Activated B cell treated with CpG ODN at 0.5 μM for 24 hours (primary cell): ENCODE measurements at regions not wholly inside any gene's neighbourhood (a gene's known extent, or its start where the extent isn't known, plus 50 kb on each side); places are given as distances from the start of the nearest gene placed in this dataset.

Experiments
- ATAC-seq: fragments of 200-7000 bp; cut with Tn5 transposase; one replicate; pipeline ENCODE4 v1.10.0; 2021; ENCODE audit warnings: low read depth, mild to moderate bottlenecking, moderate library complexity
- CTCF ChIA-PET: fragments of 350-600 bp; sonication (Branson Sonifier 250); formaldehyde crosslinking; loops from one replicate; lab custom pipeline; 2021; ENCODE audit warnings: antibody characterized with exemption; lab: Charles Lee
- POLR2A ChIA-PET: fragments of 350-600 bp; sonication (Branson Sonifier 250); formaldehyde crosslinking; loops from one replicate; lab custom pipeline; 2021; ENCODE audit warnings: antibody characterized with exemption; lab: Charles Lee
- DNase-seq: peaks from one replicate; pipeline ENCODE4 v3.0.0; 2022
- H3K27ac Mint-ChIP-seq: one replicate; pipeline ENCODE4 v1.8.0; 2020; ENCODE audit warnings: mixed read lengths
- H3K27me3 Mint-ChIP-seq: one replicate; pipeline ENCODE4 v1.8.0; 2021; ENCODE audit warnings: mixed read lengths
- H3K36me3 Mint-ChIP-seq: one replicate; pipeline ENCODE4 v1.8.0; 2021; ENCODE audit warnings: low read depth, mixed read lengths
- H3K4me1 Mint-ChIP-seq: one replicate; pipeline ENCODE4 v1.8.0; 2021; ENCODE audit warnings: mixed read lengths
- H3K4me3 Mint-ChIP-seq: one replicate; pipeline ENCODE4 v1.8.0; 2020; ENCODE audit warnings: mild to moderate bottlenecking, mixed read lengths
- H3K9me3 Mint-ChIP-seq: one replicate; pipeline ENCODE4 v1.8.0; 2020; ENCODE audit warnings: mixed read lengths
- intact Hi-C: fragments of 100-400 bp; cut with micrococcal nuclease; formaldehyde crosslinking; loops from one replicate; pipeline ENCODE4 v1.15.1; 2024
- TF ChIP-seq, protein P1 (sequence below): fragments of 200-600 bp; IDR thresholded peaks from one replicate; pipeline ENCODE4 v1.8.0; 2022; ENCODE audit warnings: antibody characterized with exemption, mild to moderate bottlenecking

- no peak overlapping the region for H3K27ac Mint-ChIP-seq
- CTCF ChIA-PET, result no interaction called here
- DNase-seq (no peak), ATAC-seq (no peak)
- POLR2A ChIA-PET, result no interaction called here
- no peaks in the 10 kb centered on the region for H3K27me3 Mint-ChIP-seq
- intact Hi-C loops, result no loop called here
- H3K36me3 Mint-ChIP-seq, result no peaks in the 10 kb centered on the region
- H3K4me3 Mint-ChIP-seq, result no peak overlapping the region
- TF ChIP-seq, protein P1, sequence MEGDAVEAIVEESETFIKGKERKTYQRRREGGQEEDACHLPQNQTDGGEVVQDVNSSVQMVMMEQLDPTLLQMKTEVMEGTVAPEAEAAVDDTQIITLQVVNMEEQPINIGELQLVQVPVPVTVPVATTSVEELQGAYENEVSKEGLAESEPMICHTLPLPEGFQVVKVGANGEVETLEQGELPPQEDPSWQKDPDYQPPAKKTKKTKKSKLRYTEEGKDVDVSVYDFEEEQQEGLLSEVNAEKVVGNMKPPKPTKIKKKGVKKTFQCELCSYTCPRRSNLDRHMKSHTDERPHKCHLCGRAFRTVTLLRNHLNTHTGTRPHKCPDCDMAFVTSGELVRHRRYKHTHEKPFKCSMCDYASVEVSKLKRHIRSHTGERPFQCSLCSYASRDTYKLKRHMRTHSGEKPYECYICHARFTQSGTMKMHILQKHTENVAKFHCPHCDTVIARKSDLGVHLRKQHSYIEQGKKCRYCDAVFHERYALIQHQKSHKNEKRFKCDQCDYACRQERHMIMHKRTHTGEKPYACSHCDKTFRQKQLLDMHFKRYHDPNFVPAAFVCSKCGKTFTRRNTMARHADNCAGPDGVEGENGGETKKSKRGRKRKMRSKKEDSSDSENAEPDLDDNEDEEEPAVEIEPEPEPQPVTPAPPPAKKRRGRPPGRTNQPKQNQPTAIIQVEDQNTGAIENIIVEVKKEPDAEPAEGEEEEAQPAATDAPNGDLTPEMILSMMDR, result no peak
- H3K4me1 Mint-ChIP-seq, result no peaks in the 10 kb centered on the region
- H3K9me3 Mint-ChIP-seq, result no peaks in the 10 kb centered on the region
Observed at GRCh38 chr20:40848096-40848495, 159.1 kb upstream of the MAFB start.

DNA sequence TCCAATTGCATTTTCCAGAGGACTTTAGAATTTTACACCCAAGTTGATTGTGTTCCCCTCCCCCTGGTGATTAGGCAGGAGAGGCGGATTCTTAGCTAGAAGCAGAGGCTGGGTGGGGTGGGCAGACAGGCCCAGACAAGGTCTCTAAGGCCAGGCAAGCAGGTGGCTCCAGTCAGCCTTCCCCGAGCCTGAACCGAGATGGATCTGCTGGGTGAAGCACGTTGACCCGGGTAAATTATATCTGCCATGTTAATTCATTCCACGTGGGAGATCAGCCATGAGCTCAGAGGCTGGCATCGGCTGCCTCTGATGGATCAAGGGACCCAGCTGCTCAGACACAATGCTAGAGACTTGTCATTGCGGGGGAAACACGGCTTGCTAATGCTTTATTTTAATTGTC, 159.5 kb upstream of the MAFB start:
- Mint-ChIP-seq H3K36me3 (no peaks in the 10 kb centered on the region), H3K4me1 (no peaks in the 10 kb centered on the region), H3K4me3 (no peak overlapping the region), H3K27ac (no peak overlapping the region), H3K9me3 (no peaks in the 10 kb centered on the region), H3K27me3 (no peaks in the 10 kb centered on the region)
- TF ChIP-seq, protein P1, result no peak
- DNase-seq, result no peak
- ChIA-PET POLR2A (no interaction called here), CTCF (no interaction called here)
- ATAC-seq, result no peak
- intact Hi-C loops, result no loop called here

DNA sequence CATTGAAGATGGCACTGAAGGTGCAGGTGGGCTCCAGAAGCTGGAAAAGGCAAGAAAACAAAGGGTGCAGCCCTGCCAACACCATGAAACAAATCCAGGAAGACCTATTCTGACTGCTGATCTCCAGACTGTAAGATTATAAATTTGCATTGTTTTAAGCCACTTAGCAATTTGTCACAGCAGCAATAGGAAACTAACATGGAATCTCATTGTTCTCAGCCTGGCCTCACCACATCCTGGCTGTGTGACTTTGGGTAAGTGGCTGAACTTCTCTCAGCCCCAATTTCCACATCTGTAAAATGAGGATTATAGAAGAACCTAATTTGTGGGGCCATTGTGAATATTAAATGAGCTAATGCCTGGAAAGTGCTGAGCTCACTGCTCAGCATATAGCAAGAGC, 160.4 kb upstream of the MAFB start:
- TF ChIP-seq, protein P1, result no peak
- Mint-ChIP-seq H3K4me3 (no peak overlapping the region), H3K4me1 (no peaks in the 10 kb centered on the region), H3K36me3 (no peaks in the 10 kb centered on the region), H3K9me3 (no peaks in the 10 kb centered on the region), H3K27me3 (no peaks in the 10 kb centered on the region), H3K27ac (no peak overlapping the region)
- CTCF ChIA-PET, result no interaction called here
- intact Hi-C loops, result no loop called here
- POLR2A ChIA-PET, result no interaction called here
- no peak for DNase-seq
- no peak for ATAC-seq

DNA sequence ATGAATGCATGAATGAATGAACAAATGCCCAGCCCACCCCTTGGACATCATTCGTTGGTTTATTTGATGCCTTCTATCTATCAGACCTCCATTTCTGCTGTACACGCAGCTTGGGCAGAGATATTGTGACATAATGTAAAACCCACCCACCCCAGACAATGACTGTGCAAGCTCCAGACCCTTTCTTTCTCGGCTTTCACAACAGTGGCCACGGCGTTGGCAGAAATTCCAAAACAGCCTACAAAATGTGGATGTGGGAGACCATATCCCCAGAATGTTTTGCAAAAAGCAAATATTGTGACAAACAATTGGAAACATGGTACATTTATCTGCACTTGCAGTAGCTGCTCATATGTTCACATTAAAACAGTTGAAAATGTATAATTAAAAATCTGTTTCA, 162.0 kb upstream of the MAFB start:
- ChIA-PET POLR2A (no interaction called here), CTCF (no interaction called here)
- no peak for DNase-seq
- H3K27ac Mint-ChIP-seq, result no peak overlapping the region
- ATAC-seq, result no peak
- no peaks in the 10 kb centered on the region for H3K27me3 Mint-ChIP-seq
- H3K36me3 Mint-ChIP-seq, result no peaks in the 10 kb centered on the region
- H3K4me1 Mint-ChIP-seq, result no peaks in the 10 kb centered on the region
- H3K4me3 Mint-ChIP-seq, result no peak overlapping the region
- no peaks in the 10 kb centered on the region for H3K9me3 Mint-ChIP-seq
- TF ChIP-seq, protein P1, result no peak
- intact Hi-C loops, result no loop called here

GRCh38 chr20:40855269-40855668, 166.2 kb upstream of the MAFB start:
- TF ChIP-seq, protein P1, result no peak
- no peaks in the 10 kb centered on the region for H3K4me1 Mint-ChIP-seq
- H3K4me3 Mint-ChIP-seq, result no peak overlapping the region
- ChIA-PET POLR2A (no interaction called here), CTCF (no interaction called here)
- DNase-seq (no peak), ATAC-seq (no peak)
- H3K27me3 Mint-ChIP-seq, result no peaks in the 10 kb centered on the region
- H3K27ac Mint-ChIP-seq, result no peak overlapping the region
- no peaks in the 10 kb centered on the region for H3K36me3 Mint-ChIP-seq
- intact Hi-C loops, result no loop called here
- H3K9me3 Mint-ChIP-seq, result no peaks in the 10 kb centered on the region
